GM13976 (cell line): ENCODE measurements at regions not wholly inside any gene's neighbourhood (a gene's known extent, or its start where the extent isn't known, plus 50 kb on each side); places are given as distances from the start of the nearest gene placed in this dataset.

ENCODE experiments used
- DNase-seq: peaks from one replicate; pipeline ENCODE4 v3.0.0; 2012; ENCODE audit warnings: low spot score
- CTCF ChIP-seq: IDR thresholded peaks from 2 replicates; pipeline ENCODE4 v1.5.1; 2012; ENCODE audit warnings: borderline replicate concordance, mild to moderate bottlenecking; ENCODE audit not compliant: insufficient read depth; ENCODE audit errors: extremely low read depth, missing control alignments, control extremely low read depth
- in situ Hi-C: fragments of 300-500 bp; cut with MboI; formaldehyde crosslinking; loops from one replicate; pipeline ENCODE4 v1.12.0; 2022; ENCODE audit warnings: low sequenced_read_pairs, mixed read lengths, inconsistent platforms; ENCODE audit not compliant: unreplicated experiment

- DNase-seq, result no peak
- in situ Hi-C loops, result no loop called here
- TF ChIP-seq CTCF, result no peak
Measured at GRCh38 chr13:50355797-50356196, 340.6 kb downstream of the KCNRG start.

GRCh38 chr13:50357136-50357535, 341.9 kb downstream of the KCNRG start:
- TF ChIP-seq CTCF, result no peak
- DNase-seq, result no peak
- in situ Hi-C loops, result no loop called here

GRCh38 chr13:50357586-50358118, 342.4 kb downstream of the KCNRG start:
- TF ChIP-seq CTCF, result no peak
- in situ Hi-C loops, result no loop called here
- no peak for DNase-seq

GRCh38 chr13:50358231-50359040, 343.2 kb downstream of the KCNRG start:
- no peak for DNase-seq
- in situ Hi-C loops, result no loop called here
- no peak for TF ChIP-seq CTCF

GRCh38 chr13:50359041-50359367, 343.8 kb downstream of the KCNRG start:
- in situ Hi-C loops, result no loop called here
- no peak for DNase-seq
- TF ChIP-seq CTCF, result no peak

- TF ChIP-seq CTCF, result no peak
- no peak for DNase-seq
- in situ Hi-C loops, result no loop called here
Measured at GRCh38 chr13:50359779-50360178, 344.5 kb downstream of the KCNRG start.

- in situ Hi-C loops, result no loop called here
- DNase-seq, result no peak
- TF ChIP-seq CTCF, result no peak
Measured at GRCh38 chr13:50360637-50361036, 345.4 kb downstream of the KCNRG start.
